Psoas muscle (tissue), 7 donors: ENCODE measurements at regions not wholly inside any gene's neighbourhood (a gene's known extent, or its start where the extent isn't known, plus 50 kb on each side); places are given as distances from the start of the nearest gene placed in this dataset.

Source experiments
- ATAC-seq, 4 donors: fragments of 200-7000 bp; cut with Tn5 transposase; one replicate each; pipeline ENCODE4 v1.9.1; 2020; ENCODE audit warnings: moderate library complexity in 3 of 4, mild to moderate bottlenecking in 2 of 4
- DNase-seq, 2 donors: peaks; one replicate each; pipeline ENCODE4 v3.0.0-alpha.2; 2020
- H3K27ac ChIP-seq: fragments of 200-600 bp; one replicate; pipeline ENCODE4 v1.8.0; 2022
- H3K27me3 ChIP-seq, 3 donors: fragments of 200-600 bp in 1 of 3; one replicate each; pipeline versions ENCODE4 v1.6.1 to v1.8.0; 2013 to 2022; ENCODE audit warnings: low read length in 2 of 3, mild to moderate bottlenecking in 2 of 3, moderate library complexity in 1 of 3; ENCODE audit not compliant: insufficient read depth in 3 of 3
- H3K36me3 ChIP-seq, 2 donors: fragments of 200-600 bp in 1 of 2; one replicate each; pipeline versions ENCODE4 v1.6.1 to v1.8.0; 2013 to 2022; ENCODE audit warnings: low read depth in 1 of 2, mild to moderate bottlenecking in 1 of 2, moderate library complexity in 1 of 2; ENCODE audit not compliant: insufficient read depth in 1 of 2
- H3K4me1 ChIP-seq: fragments of 200-600 bp; one replicate; pipeline ENCODE4 v1.8.0; 2022
- H3K4me3 ChIP-seq: fragments of 200-600 bp; one replicate; pipeline ENCODE4 v1.8.0; 2022; ENCODE audit warnings: mild to moderate bottlenecking
- H3K9me3 ChIP-seq: fragments of 200-600 bp; one replicate; pipeline ENCODE4 v1.8.0; 2022
- CTCF ChIP-seq: fragments of 200-600 bp; IDR thresholded peaks from one replicate; pipeline ENCODE4 v1.8.0; 2022; ENCODE audit warnings: antibody characterized with exemption
- WGBS, 3 donors: extraction: QIAGEN DNeasy Blood & Tissue Kit; methylation state at CpG; one replicate each; pipeline versions ENCODE4 v1.1.6 to v1.1.7; 2013; 5-methylcytosine and 5-hydroxymethylcytosine counted together
- intact Hi-C, 2 donors: fragments of 100-400 bp; cut with DNase I; formaldehyde crosslinking; loops; one replicate each; pipeline versions ENCODE4 v1.11.0 to v1.14.2; 2022
- donor health status: healthy with polysubstance abuse.
- donor health status: DM: no; HTN: no; CAD: no; lungs with moderate emphysema.
- donor health status: Bipolar disorder and iron deficiency.
- donor health status: healthy.
- donor health status: DM: yes; HTN: yes; CAD: no.
- donor health status: DM: no; HTN: no; CAD: no.
- donor health status: DM: yes; HTN: yes; CAD: no.

GRCh38 chr12:9351136-9351535, 142.9 kb upstream of the PZP start:
- intact Hi-C loops: no loop called here

GRCh38 chr12:9349888-9350885, 142.0 kb upstream of the PZP start:
- no peak for DNase-seq
- intact Hi-C loops: no loop called here
- Histone ChIP-seq H3K4me3 (no peak overlapping the region), H3K27me3 (peaks cover 0 to 2% (median 0%) of the 10 kb centered on the region in 3 donors), H3K36me3 (no peaks in the 10 kb centered on the region), H3K4me1 (no peaks in the 10 kb centered on the region), H3K27ac (no peak overlapping the region), H3K9me3 (peaks cover 6% of the 10 kb centered on the region)
- no peak for TF ChIP-seq CTCF
- 58 to 67% (median 61%) methylated on average over 16 of the region's 16 CpGs for WGBS, 3 donors
- no peak for ATAC-seq

More at GRCh38 chr12:9351136-9351535, 142.9 kb upstream of the PZP start:
- Histone ChIP-seq H3K9me3 (peaks cover 6% of the 10 kb centered on the region), H3K27ac (no peak overlapping the region), H3K4me3 (no peak overlapping the region), H3K4me1 (no peaks in the 10 kb centered on the region), H3K36me3 (no peaks in the 10 kb centered on the region), H3K27me3 (peaks cover 0 to 2% (median 0%) of the 10 kb centered on the region in 3 donors)
- WGBS, 3 donors: 76 to 85% (median 82%) methylated on average over 2 of the region's 2 CpGs
- TF ChIP-seq CTCF: no peak
- no peak for DNase-seq
- no peak for ATAC-seq

- peaks cover 2% of the 10 kb centered on the region for H3K9me3 ChIP-seq
- 91 to 93% (median 93%) methylated on average over 29 of the region's 29 CpGs for WGBS, 3 donors
- DNase-seq (no peak), ATAC-seq (no peak)
- H3K27me3 ChIP-seq: peaks cover 0 to 2% (median 0%) of the 10 kb centered on the region in 3 donors
- no peaks in the 10 kb centered on the region for H3K4me1 ChIP-seq
- intact Hi-C loops: no loop called here
- H3K4me3 ChIP-seq: no peak overlapping the region
- no peak overlapping the region for H3K27ac ChIP-seq
- no peaks in the 10 kb centered on the region for H3K36me3 ChIP-seq
- no peak for TF ChIP-seq CTCF
Measured at GRCh38 chr12:9348906-9349518, 140.8 kb upstream of the PZP start.

- H3K9me3 ChIP-seq: no peaks in the 10 kb centered on the region
- DNase-seq (no peak), ATAC-seq (no peak)
- intact Hi-C loops: no loop called here
- H3K4me3 ChIP-seq: no peak overlapping the region
- H3K4me1 ChIP-seq: no peaks in the 10 kb centered on the region
- H3K27me3 ChIP-seq: peaks cover 0 to under 1% (median 0%) of the 10 kb centered on the region in 3 donors
- H3K27ac ChIP-seq: no peak overlapping the region
- 90 to 91% (median 91%) methylated on average over 5 of the region's 5 CpGs for WGBS, 3 donors
- no peak for TF ChIP-seq CTCF
- H3K36me3 ChIP-seq: no peaks in the 10 kb centered on the region
Measured at GRCh38 chr12:9347328-9348127, 139.3 kb upstream of the PZP start.
